WTC11 (cell line): ENCODE measurements at regions not wholly inside any gene's neighbourhood (a gene's known extent, or its start where the extent isn't known, plus 50 kb on each side); places are given as distances from the start of the nearest gene placed in this dataset.

ENCODE experiments used
- ATAC-seq: fragments of 200-7000 bp; cut with Tn5 transposase; 2 replicates; pipeline ENCODE4 v1.10.0; 2021; ENCODE audit warnings: mild to moderate bottlenecking, moderate library complexity
- CTCF ChIA-PET: fragments of 300-600 bp; sonication (Branson Sonifier 250); formaldehyde crosslinking; loops from one replicate; lab custom pipeline; 2021; ENCODE audit warnings: antibody characterized with exemption; lab: Charles Lee
- POLR2A ChIA-PET: fragments of 350-600 bp; sonication (Branson Sonifier 250); formaldehyde crosslinking; loops from one replicate; lab custom pipeline; 2021; ENCODE audit warnings: antibody characterized with exemption; lab: Charles Lee
- DNase-seq: peaks from one replicate; pipeline ENCODE4 v3.0.0; 2021; ENCODE audit warnings: low spot score
- H3K27ac Mint-ChIP-seq: 2 replicates; pipeline ENCODE4 v1.8.0; 2021; ENCODE audit warnings: mixed read lengths
- H3K27me3 Mint-ChIP-seq: 2 replicates; pipeline ENCODE4 v1.8.0; 2021; ENCODE audit warnings: low read depth, mild to moderate bottlenecking, moderate library complexity, mixed read lengths
- H3K36me3 Mint-ChIP-seq: 2 replicates; pipeline ENCODE4 v1.8.0; 2021; ENCODE audit warnings: mixed read lengths
- H3K4me1 Mint-ChIP-seq: 2 replicates; pipeline ENCODE4 v1.8.0; 2022; ENCODE audit warnings: mixed read lengths
- H3K4me3 Mint-ChIP-seq: 2 replicates; pipeline ENCODE4 v1.8.0; 2021; ENCODE audit warnings: mild to moderate bottlenecking, moderate library complexity, mixed read lengths
- H3K9me3 Mint-ChIP-seq: 2 replicates; pipeline ENCODE4 v1.8.0; 2021; ENCODE audit warnings: mixed read lengths
- ATF1 ChIP-seq: sonication (generic); formaldehyde crosslinking; IDR thresholded peaks from 2 replicates; pipeline ENCODE4 v1.8.1; 2023; ENCODE audit warnings: mild to moderate bottlenecking, moderate library complexity, missing genetic modification reagents
- MLX ChIP-seq: sonication (generic); formaldehyde crosslinking; IDR thresholded peaks from 2 replicates; pipeline ENCODE4 v1.8.1; 2023; ENCODE audit warnings: mild to moderate bottlenecking, missing genetic modification reagents, moderate library complexity
- MXD4 ChIP-seq: fragments of 250-450 bp; sonication (Bioruptor Pico); IDR thresholded peaks from 2 replicates; pipeline ENCODE4 v1.8.0; 2021; ENCODE audit warnings: mild to moderate bottlenecking, moderate library complexity, borderline replicate concordance
- RELA ChIP-seq: sonication (generic); formaldehyde crosslinking; IDR thresholded peaks from 2 replicates; pipeline ENCODE4 v1.8.1; 2022; ENCODE audit warnings: missing genetic modification reagents, mild to moderate bottlenecking, borderline replicate concordance
- SP1 ChIP-seq: sonication (generic); formaldehyde crosslinking; conservative IDR thresholded peaks from 2 replicates; pipeline ENCODE4 v1.8.1; 2022; ENCODE audit warnings: missing genetic modification reagents
- ZMAT4 ChIP-seq: fragments of 250-450 bp; sonication (Bioruptor Pico); IDR thresholded peaks from 2 replicates; pipeline ENCODE4 v1.9.0; 2021; ENCODE audit warnings: mild to moderate bottlenecking
- ZNF121 ChIP-seq: sonication (generic); formaldehyde crosslinking; IDR thresholded peaks from 2 replicates; pipeline ENCODE4 v1.8.0; 2023; ENCODE audit warnings: missing genetic modification reagents
- ZNF281 ChIP-seq: sonication (generic); formaldehyde crosslinking; IDR thresholded peaks from 2 replicates; pipeline ENCODE4 v1.8.0; 2023; ENCODE audit warnings: mild to moderate bottlenecking, missing genetic modification reagents
- ZNF396 ChIP-seq: fragments of 250-450 bp; sonication (Bioruptor Pico); IDR thresholded peaks from 2 replicates; pipeline ENCODE4 v1.8.0; 2021; ENCODE audit warnings: mild to moderate bottlenecking, moderate library complexity, borderline replicate concordance
- ZSCAN18 ChIP-seq: fragments of 250-450 bp; sonication (Bioruptor Pico); IDR thresholded peaks from 2 replicates; pipeline ENCODE4 v2.1.2; 2022; ENCODE audit warnings: mild to moderate bottlenecking, moderate library complexity
- TF ChIP-seq, protein P1 (sequence below): fragments of 250-450 bp; sonication (Bioruptor Pico); IDR thresholded peaks from 2 replicates; pipeline ENCODE4 v1.9.0; 2021; ENCODE audit warnings: mild to moderate bottlenecking, borderline replicate concordance
- TF ChIP-seq, protein P2 (sequence below): sonication (generic); formaldehyde crosslinking; IDR thresholded peaks from 2 replicates; pipeline ENCODE4 v1.8.0; 2022; ENCODE audit warnings: mild to moderate bottlenecking, missing genetic modification reagents
- TF ChIP-seq, protein P3 (sequence below): sonication (generic); formaldehyde crosslinking; IDR thresholded peaks from 2 replicates; pipeline ENCODE4 v1.8.1; 2023; ENCODE audit warnings: mild to moderate bottlenecking, missing genetic modification reagents
- TF ChIP-seq, protein P4 (sequence below): sonication (generic); formaldehyde crosslinking; IDR thresholded peaks from 2 replicates; pipeline ENCODE4 v1.8.1; 2022; ENCODE audit warnings: mild to moderate bottlenecking, missing genetic modification reagents, moderate library complexity, borderline replicate concordance
- TF ChIP-seq, protein P5 (sequence below): sonication (generic); formaldehyde crosslinking; IDR thresholded peaks from 2 replicates; pipeline ENCODE4 v1.8.1; 2022; ENCODE audit warnings: low read depth, mild to moderate bottlenecking, moderate library complexity, missing genetic modification reagents, borderline replicate concordance

GRCh38 chrX:125152011-125152410 lies 167.7 kb upstream of the TEX13C start:
- H3K27ac Mint-ChIP-seq, result no peak overlapping the region
- CTCF ChIA-PET, result no interaction called here
- H3K36me3 Mint-ChIP-seq, result no peaks in the 10 kb centered on the region
- H3K4me1 Mint-ChIP-seq, result peaks cover 21% of the 10 kb centered on the region
- ATAC-seq, result no peak
- DNase-seq, result no peak
- no peak overlapping the region for H3K4me3 Mint-ChIP-seq
- POLR2A ChIA-PET, result no interaction called here
- no peaks in the 10 kb centered on the region for H3K9me3 Mint-ChIP-seq
- no peaks in the 10 kb centered on the region for H3K27me3 Mint-ChIP-seq
- TF ChIP-seq MXD4 (CRISPR knock-in tag) (no peak), SP1 (CRISPR knock-in tag) (no peak), RELA (CRISPR knock-in tag) (no peak), ZNF281 (CRISPR knock-in tag) (no peak), ZSCAN18 (no peak), ATF1 (CRISPR knock-in tag) (no peak), ZMAT4 (CRISPR knock-in tag) (no peak), ZNF396 (no peak), MLX (no peak), ZNF121 (no peak)
- TF ChIP-seq, protein P1, sequence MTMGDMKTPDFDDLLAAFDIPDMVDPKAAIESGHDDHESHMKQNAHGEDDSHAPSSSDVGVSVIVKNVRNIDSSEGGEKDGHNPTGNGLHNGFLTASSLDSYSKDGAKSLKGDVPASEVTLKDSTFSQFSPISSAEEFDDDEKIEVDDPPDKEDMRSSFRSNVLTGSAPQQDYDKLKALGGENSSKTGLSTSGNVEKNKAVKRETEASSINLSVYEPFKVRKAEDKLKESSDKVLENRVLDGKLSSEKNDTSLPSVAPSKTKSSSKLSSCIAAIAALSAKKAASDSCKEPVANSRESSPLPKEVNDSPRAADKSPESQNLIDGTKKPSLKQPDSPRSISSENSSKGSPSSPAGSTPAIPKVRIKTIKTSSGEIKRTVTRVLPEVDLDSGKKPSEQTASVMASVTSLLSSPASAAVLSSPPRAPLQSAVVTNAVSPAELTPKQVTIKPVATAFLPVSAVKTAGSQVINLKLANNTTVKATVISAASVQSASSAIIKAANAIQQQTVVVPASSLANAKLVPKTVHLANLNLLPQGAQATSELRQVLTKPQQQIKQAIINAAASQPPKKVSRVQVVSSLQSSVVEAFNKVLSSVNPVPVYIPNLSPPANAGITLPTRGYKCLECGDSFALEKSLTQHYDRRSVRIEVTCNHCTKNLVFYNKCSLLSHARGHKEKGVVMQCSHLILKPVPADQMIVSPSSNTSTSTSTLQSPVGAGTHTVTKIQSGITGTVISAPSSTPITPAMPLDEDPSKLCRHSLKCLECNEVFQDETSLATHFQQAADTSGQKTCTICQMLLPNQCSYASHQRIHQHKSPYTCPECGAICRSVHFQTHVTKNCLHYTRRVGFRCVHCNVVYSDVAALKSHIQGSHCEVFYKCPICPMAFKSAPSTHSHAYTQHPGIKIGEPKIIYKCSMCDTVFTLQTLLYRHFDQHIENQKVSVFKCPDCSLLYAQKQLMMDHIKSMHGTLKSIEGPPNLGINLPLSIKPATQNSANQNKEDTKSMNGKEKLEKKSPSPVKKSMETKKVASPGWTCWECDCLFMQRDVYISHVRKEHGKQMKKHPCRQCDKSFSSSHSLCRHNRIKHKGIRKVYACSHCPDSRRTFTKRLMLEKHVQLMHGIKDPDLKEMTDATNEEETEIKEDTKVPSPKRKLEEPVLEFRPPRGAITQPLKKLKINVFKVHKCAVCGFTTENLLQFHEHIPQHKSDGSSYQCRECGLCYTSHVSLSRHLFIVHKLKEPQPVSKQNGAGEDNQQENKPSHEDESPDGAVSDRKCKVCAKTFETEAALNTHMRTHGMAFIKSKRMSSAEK, result no peak
- TF ChIP-seq, protein P2, sequence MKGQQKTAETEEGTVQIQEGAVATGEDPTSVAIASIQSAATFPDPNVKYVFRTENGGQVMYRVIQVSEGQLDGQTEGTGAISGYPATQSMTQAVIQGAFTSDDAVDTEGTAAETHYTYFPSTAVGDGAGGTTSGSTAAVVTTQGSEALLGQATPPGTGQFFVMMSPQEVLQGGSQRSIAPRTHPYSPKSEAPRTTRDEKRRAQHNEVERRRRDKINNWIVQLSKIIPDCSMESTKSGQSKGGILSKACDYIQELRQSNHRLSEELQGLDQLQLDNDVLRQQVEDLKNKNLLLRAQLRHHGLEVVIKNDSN, result no peak
- TF ChIP-seq, protein P3, sequence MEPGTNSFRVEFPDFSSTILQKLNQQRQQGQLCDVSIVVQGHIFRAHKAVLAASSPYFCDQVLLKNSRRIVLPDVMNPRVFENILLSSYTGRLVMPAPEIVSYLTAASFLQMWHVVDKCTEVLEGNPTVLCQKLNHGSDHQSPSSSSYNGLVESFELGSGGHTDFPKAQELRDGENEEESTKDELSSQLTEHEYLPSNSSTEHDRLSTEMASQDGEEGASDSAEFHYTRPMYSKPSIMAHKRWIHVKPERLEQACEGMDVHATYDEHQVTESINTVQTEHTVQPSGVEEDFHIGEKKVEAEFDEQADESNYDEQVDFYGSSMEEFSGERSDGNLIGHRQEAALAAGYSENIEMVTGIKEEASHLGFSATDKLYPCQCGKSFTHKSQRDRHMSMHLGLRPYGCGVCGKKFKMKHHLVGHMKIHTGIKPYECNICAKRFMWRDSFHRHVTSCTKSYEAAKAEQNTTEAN (CRISPR knock-in tag), result no peak
- TF ChIP-seq, protein P4, sequence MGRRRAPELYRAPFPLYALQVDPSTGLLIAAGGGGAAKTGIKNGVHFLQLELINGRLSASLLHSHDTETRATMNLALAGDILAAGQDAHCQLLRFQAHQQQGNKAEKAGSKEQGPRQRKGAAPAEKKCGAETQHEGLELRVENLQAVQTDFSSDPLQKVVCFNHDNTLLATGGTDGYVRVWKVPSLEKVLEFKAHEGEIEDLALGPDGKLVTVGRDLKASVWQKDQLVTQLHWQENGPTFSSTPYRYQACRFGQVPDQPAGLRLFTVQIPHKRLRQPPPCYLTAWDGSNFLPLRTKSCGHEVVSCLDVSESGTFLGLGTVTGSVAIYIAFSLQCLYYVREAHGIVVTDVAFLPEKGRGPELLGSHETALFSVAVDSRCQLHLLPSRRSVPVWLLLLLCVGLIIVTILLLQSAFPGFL, result no peak
- TF ChIP-seq, protein P5, sequence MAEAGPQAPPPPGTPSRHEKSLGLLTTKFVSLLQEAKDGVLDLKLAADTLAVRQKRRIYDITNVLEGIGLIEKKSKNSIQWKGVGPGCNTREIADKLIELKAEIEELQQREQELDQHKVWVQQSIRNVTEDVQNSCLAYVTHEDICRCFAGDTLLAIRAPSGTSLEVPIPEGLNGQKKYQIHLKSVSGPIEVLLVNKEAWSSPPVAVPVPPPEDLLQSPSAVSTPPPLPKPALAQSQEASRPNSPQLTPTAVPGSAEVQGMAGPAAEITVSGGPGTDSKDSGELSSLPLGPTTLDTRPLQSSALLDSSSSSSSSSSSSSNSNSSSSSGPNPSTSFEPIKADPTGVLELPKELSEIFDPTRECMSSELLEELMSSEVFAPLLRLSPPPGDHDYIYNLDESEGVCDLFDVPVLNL (CRISPR knock-in tag), result no peak
